IMR-90 (cell line): ENCODE measurements at regions not wholly inside any gene's neighbourhood (a gene's known extent, or its start where the extent isn't known, plus 50 kb on each side); places are given as distances from the start of the nearest gene placed in this dataset.

Source experiments
- BHLHE40 ChIP-seq: fragments of 150-350 bp; IDR thresholded peaks from 2 replicates; pipeline ENCODE4 v1.6.1; 2016; ENCODE audit warnings: mild to moderate bottlenecking, low read depth, low read length
- CEBPB ChIP-seq: IDR thresholded peaks from 2 replicates; pipeline ENCODE4 v1.6.1; 2012; ENCODE audit warnings: low read depth, low read length, improper control_type of control experiment
- CTCF ChIP-seq: conservative IDR thresholded peaks from 2 replicates; pipeline ENCODE4 v1.5.1; 2012; ENCODE audit warnings: mild to moderate bottlenecking, low read depth, low read length, improper control_type of control experiment
- ELK1 ChIP-seq: fragments of 150-350 bp; IDR thresholded peaks from 2 replicates; pipeline ENCODE4 v1.6.1; 2016; ENCODE audit warnings: low read depth, mild to moderate bottlenecking, low read length, moderate library complexity, borderline replicate concordance
- FOS ChIP-seq: fragments of 150-350 bp; IDR thresholded peaks from 2 replicates; pipeline ENCODE4 v1.6.1; 2016; ENCODE audit warnings: low read depth, low read length
- MAFK ChIP-seq: IDR thresholded peaks from 2 replicates; pipeline ENCODE4 v1.6.1; 2012; ENCODE audit warnings: low read depth, low read length, improper control_type of control experiment
- POLR2A ChIP-seq: IDR thresholded peaks from 2 replicates; pipeline ENCODE4 v1.6.1; 2012; ENCODE audit warnings: mild to moderate bottlenecking, low read depth, low read length
- RFX5 ChIP-seq: IDR thresholded peaks from 2 replicates; pipeline ENCODE4 v1.8.0; 2012; ENCODE audit warnings: low read depth, mild to moderate bottlenecking, low read length, moderate library complexity
- SMC3 ChIP-seq: fragments of 150-350 bp; IDR thresholded peaks from 2 replicates; pipeline ENCODE4 v1.6.1; 2016; ENCODE audit warnings: low read depth, mild to moderate bottlenecking, antibody characterized with exemption, low read length, moderate library complexity
- USF2 ChIP-seq: fragments of 150-350 bp; IDR thresholded peaks from 2 replicates; pipeline ENCODE4 v1.6.1; 2017; ENCODE audit warnings: mild to moderate bottlenecking, antibody characterized with exemption, low read length, low read depth

GRCh38 chr11:13880634-13881033 is 81.9 kb upstream of the SPON1 start:
- TF ChIP-seq SMC3: no peak
- no peak for TF ChIP-seq CTCF
- TF ChIP-seq FOS: no peak
- TF ChIP-seq RFX5: no peak
- no peak for TF ChIP-seq CEBPB
- TF ChIP-seq POLR2A: no peak
- no peak for TF ChIP-seq MAFK
- TF ChIP-seq ELK1: no peak
- TF ChIP-seq USF2: no peak
- TF ChIP-seq BHLHE40: no peak
